ENCODE measurements at regions not wholly inside any gene's neighbourhood (a gene's known extent, or its start where the extent isn't known, plus 50 kb on each side); places are given as distances from the start of the nearest gene placed in this dataset.
"Not testable (repeated sequence)": the region's sequence is repeated elsewhere in the genome, so short reads cannot be mapped to it uniquely, and the experiment has no call there.

DNA sequence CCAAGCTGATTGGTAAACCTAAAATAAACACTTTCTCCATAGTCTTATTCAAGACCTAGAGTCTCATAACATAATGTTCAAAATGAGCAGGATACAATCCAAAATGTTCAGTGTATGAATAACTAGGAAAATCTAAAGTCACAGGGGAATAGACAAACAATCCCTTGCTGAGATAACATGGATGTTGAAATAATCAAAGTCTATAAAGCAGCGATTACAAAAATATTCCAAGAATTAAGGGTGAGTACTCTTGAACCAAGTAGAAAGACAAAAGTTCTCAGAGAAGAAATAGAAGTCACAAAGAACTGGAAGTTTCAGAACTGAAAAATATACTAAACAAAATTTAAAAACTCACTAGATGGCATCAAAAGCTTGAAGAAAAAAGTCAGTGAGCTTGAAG is 561.0 kb downstream of the INSC start:
- Histone ChIP-seq H3K9me3 (ENCODE audit: control insufficient read depth, insufficient read depth, low read length) (peaks cover 4% of the 10 kb centered on the region; the same call in 1 of the 2 replicates), H3K9ac (ENCODE audit: low read depth, low read length) (no peak overlapping the region), H3K4me1 (ENCODE audit: insufficient read depth, low read length) (no peaks in the 10 kb centered on the region), H3K36me3 (ENCODE audit: insufficient read depth, low read length) (no peaks in the 10 kb centered on the region)

DNA sequence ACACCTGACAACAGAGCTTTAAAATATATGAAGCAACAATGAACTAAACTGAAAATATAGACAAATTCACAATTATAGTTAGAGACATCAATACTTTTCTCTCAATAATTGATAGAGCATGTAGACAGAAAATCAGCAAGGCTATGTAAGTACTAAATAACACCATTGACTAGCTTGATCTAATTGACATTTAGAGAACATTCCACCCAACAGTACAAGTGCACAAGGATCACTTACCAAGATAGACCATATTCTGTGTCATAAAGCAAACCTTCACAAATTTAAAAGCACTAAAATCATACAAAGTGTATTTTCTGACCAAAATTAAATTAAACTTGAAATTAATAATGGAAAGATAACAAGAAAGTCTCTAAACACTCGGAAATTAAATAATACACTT is 562.5 kb downstream of the INSC start:
- H3K9me3 ChIP-seq (ENCODE audit: control insufficient read depth, insufficient read depth, low read length): peaks cover 4% of the 10 kb centered on the region; the same call in 1 of the 2 replicates
- H3K4me1 ChIP-seq (ENCODE audit: insufficient read depth, low read length): no peaks in the 10 kb centered on the region
- no peaks in the 10 kb centered on the region for H3K36me3 ChIP-seq (ENCODE audit: insufficient read depth, low read length)
- no peak overlapping the region for H3K9ac ChIP-seq (ENCODE audit: low read depth, low read length)

DNA sequence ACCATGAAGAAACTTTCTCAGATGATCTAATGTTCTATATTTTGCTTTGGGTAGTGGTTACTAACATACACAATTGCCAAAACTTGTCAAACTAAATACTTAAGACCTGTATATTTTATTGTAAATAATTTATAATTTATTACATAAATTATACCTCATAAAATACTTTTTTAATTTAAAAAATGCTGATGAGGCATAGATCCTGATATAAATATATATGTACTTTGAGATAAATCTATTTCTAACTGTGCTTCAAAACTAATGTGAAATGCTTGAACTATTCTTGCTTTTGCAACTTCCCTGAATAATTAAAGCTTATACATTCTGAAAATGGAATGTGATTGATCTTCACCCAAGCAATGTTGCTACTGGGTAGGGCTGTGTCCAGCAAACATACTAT is 568.8 kb downstream of the INSC start:
- peaks cover 3% of the 10 kb centered on the region; the same call in 1 of the 2 replicates for H3K9me3 ChIP-seq (ENCODE audit: control insufficient read depth, insufficient read depth, low read length)
- no peak overlapping the region for H3K9ac ChIP-seq (ENCODE audit: low read depth, low read length)
- no peaks in the 10 kb centered on the region for H3K4me1 ChIP-seq (ENCODE audit: insufficient read depth, low read length)
- H3K36me3 ChIP-seq (ENCODE audit: insufficient read depth, low read length): no peaks in the 10 kb centered on the region

DNA sequence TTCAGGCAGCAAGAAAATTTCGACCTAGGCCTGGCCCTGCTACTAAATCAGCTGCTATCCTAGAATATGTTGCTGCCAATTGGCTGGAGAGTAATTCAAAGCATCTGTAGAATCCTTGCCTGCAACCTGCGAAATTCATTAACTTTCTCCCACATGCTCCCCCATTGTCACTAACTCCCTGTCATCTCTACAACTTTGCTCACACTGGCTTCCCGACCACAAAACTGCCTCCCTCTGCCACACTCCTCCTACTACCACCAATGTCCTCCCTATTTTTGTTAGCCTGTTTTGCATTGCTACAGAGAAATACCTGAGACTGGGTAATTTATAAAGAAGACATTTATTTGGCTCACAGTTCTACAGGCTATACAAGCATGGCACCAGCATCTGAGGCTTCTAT is 570.6 kb downstream of the INSC start:
- H3K36me3 ChIP-seq (ENCODE audit: insufficient read depth, low read length): no peaks in the 10 kb centered on the region
- no peaks in the 10 kb centered on the region for H3K9me3 ChIP-seq (ENCODE audit: control insufficient read depth, insufficient read depth, low read length)
- H3K9ac ChIP-seq (ENCODE audit: low read depth, low read length): no peak overlapping the region
- H3K4me1 ChIP-seq (ENCODE audit: insufficient read depth, low read length): no peaks in the 10 kb centered on the region

DNA sequence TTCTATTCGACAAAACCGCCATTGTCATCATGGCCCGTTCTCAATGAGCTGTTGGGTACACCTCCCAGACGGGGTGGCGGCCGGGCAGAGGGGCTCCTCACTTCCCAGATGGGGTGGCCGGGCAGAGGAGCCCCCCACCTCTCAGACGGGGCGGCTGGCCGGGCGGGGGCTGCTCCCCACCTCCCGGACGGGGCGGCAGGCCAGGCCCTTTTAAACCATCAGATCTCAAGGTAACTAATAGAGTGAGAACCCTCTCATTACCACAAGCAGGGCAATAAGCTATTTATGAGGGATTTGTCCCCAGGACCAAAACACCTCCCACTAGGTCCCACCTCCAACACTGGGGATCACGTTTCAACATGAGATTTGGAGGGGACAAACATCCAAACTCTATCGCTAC is 571.5 kb downstream of the INSC start:
- not testable (repeated sequence) for H3K36me3 ChIP-seq (ENCODE audit: insufficient read depth, low read length); H3K4me1 ChIP-seq (ENCODE audit: insufficient read depth, low read length); H3K9me3 ChIP-seq (ENCODE audit: control insufficient read depth, insufficient read depth, low read length); H3K9ac ChIP-seq (ENCODE audit: low read depth, low read length)

DNA sequence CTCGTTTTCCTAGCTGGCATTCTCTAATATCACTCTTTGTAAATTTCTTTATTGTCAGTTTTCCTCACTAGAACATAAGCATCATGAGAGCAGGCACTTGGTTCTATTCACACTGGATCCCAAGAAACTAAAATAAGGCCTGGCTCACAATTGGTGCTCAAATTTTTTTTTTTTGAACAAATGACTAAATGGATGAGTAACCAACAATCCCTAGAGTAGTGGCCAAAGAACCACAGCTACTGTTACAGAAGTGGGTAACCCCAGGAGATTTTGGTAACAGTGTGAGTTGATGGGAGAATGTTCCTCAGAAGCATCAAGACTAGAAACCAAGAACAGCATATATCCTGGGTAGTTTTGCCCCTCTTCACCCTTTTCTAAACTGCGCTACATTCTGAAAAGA is 572.6 kb downstream of the INSC start:
- Histone ChIP-seq H3K9ac (ENCODE audit: low read depth, low read length) (no peak overlapping the region), H3K4me1 (ENCODE audit: insufficient read depth, low read length) (no peaks in the 10 kb centered on the region), H3K9me3 (ENCODE audit: control insufficient read depth, insufficient read depth, low read length) (no peaks in the 10 kb centered on the region)

DNA sequence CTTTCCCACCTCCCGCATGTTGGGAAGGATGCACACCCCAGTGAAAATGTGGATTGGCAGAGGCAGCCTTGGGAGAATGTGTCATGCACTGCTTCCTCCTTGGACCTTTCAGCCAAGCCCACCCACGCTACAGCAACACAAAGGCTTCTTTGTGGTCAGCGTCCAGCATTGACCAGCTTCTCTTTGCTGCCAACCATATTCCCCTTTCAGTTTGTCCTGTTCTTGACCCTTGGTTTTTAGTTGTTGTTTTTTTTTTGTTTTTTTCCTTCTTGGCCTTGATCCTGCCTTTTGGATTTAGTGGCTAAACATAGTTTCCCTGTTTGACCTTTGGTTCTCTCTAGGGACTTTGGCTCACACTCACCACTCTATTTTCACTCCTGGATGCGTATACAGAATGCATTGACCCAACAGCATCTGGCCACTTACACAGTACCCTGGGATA is 573.6 kb downstream of the INSC start:
- H3K9me3 ChIP-seq (ENCODE audit: control insufficient read depth, insufficient read depth, low read length): no peaks in the 10 kb centered on the region
- no peaks in the 10 kb centered on the region for H3K36me3 ChIP-seq (ENCODE audit: insufficient read depth, low read length)
- no peaks in the 10 kb centered on the region for H3K4me1 ChIP-seq (ENCODE audit: insufficient read depth, low read length)
- H3K9ac ChIP-seq (ENCODE audit: low read depth, low read length): no peak overlapping the region

More for the DNA sequence above, 572.6 kb downstream of the INSC start:
- H3K36me3 ChIP-seq (ENCODE audit: insufficient read depth, low read length): no peaks in the 10 kb centered on the region

DNA sequence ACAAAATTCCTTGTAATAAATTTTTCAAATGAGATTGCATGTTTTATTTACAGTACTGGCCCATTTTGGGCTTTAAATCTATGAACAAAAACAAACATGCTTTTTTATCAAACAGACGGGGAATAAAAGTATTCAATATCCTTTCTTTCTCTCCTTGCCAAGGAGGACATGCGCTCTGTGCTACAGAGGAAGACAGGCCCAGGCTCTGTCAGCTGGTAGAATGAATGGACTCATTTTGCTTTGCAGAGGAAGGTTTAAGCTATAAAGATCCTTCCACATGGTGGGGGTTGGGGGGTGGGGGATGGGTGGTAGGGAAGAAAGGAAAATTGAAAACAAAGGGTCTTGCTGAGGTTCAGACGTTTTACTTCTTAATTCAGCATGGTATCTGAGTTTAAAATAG is 575.6 kb downstream of the INSC start:
- Histone ChIP-seq H3K36me3 (ENCODE audit: insufficient read depth, low read length) (no peaks in the 10 kb centered on the region), H3K4me1 (ENCODE audit: insufficient read depth, low read length) (no peaks in the 10 kb centered on the region), H3K9me3 (ENCODE audit: control insufficient read depth, insufficient read depth, low read length) (no peaks in the 10 kb centered on the region), H3K9ac (ENCODE audit: low read depth, low read length) (no peak overlapping the region)

DNA sequence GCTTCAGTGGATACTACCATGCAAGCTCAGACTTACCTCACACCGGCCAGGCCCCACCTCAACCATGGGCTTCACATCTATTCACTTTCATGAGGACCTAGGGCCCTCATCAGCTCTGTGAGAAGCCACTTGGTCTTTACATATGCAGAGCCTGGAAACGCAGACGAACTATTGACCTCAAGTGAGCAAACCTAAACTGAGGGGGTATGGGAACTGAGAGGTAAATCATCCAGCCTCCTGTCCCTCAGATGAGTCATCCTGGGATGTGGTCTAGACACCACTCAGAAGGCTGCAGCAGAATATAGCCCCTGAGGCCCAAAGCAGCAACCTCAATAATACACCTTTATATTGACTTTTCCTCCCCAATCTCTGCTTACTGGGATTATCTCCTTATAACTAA is 578.0 kb downstream of the INSC start:
- H3K4me1 ChIP-seq (ENCODE audit: insufficient read depth, low read length): no peaks in the 10 kb centered on the region
- no peaks in the 10 kb centered on the region for H3K9me3 ChIP-seq (ENCODE audit: control insufficient read depth, insufficient read depth, low read length)
- H3K9ac ChIP-seq (ENCODE audit: low read depth, low read length): no peak overlapping the region
- H3K36me3 ChIP-seq (ENCODE audit: insufficient read depth, low read length): no peaks in the 10 kb centered on the region

DNA sequence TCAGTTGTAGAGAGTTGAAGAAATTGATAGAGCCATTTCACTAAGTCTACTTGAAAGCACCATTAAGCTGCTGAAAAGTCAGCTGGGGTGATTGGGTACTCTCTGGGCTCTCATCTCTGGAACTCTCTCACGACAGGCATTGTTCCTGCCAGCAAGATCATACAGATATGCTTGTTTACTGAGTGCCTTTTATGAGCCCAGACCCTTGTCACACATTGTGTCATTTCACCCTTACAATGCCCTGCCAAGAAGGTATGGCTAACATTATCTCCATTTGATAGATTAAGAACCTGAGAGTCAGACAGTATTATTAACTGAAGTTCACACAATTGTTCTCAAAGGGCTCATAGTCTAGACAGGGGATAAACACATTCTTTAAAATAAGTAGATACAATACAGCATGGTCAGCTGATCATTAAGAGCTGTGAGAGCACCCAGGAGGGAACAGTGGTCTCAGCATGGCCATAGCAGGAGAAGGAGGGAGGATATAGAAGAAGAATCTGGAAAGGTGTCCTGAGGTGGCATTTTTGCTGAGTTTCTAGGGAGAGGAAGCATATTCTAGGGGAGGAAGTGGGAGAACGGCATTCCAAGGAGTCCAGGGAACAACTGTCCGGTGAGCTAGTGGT is 580.5 kb downstream of the INSC start:
- H3K36me3 ChIP-seq (ENCODE audit: insufficient read depth, low read length): no peaks in the 10 kb centered on the region
- no peaks in the 10 kb centered on the region for H3K9me3 ChIP-seq (ENCODE audit: control insufficient read depth, insufficient read depth, low read length)
- H3K9ac ChIP-seq (ENCODE audit: low read depth, low read length): no peak overlapping the region
- no peaks in the 10 kb centered on the region for H3K4me1 ChIP-seq (ENCODE audit: insufficient read depth, low read length)

DNA sequence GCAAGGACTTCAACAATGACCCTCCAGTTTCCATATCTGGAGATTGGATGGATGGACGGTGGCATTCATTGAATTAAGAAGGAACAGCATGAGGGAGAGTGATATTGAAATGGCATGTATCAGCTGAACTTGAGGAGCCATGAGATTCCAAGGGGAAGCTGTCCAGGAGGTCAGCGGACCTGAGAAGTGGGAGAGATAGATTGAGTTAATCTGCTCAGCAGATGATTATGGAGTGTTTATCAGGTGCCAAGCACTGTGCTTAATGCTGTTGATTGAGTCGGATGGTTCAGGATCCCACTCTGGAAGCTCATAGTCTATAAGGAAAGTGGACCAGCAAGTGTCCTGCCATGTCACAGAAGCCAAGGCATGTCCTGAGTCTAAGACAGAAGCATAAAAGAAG is 581.3 kb downstream of the INSC start:
- no peaks in the 10 kb centered on the region for H3K9me3 ChIP-seq (ENCODE audit: control insufficient read depth, insufficient read depth, low read length)
- no peaks in the 10 kb centered on the region for H3K36me3 ChIP-seq (ENCODE audit: insufficient read depth, low read length)
- H3K9ac ChIP-seq (ENCODE audit: low read depth, low read length): no peak overlapping the region
- H3K4me1 ChIP-seq (ENCODE audit: insufficient read depth, low read length): no peaks in the 10 kb centered on the region

DNA sequence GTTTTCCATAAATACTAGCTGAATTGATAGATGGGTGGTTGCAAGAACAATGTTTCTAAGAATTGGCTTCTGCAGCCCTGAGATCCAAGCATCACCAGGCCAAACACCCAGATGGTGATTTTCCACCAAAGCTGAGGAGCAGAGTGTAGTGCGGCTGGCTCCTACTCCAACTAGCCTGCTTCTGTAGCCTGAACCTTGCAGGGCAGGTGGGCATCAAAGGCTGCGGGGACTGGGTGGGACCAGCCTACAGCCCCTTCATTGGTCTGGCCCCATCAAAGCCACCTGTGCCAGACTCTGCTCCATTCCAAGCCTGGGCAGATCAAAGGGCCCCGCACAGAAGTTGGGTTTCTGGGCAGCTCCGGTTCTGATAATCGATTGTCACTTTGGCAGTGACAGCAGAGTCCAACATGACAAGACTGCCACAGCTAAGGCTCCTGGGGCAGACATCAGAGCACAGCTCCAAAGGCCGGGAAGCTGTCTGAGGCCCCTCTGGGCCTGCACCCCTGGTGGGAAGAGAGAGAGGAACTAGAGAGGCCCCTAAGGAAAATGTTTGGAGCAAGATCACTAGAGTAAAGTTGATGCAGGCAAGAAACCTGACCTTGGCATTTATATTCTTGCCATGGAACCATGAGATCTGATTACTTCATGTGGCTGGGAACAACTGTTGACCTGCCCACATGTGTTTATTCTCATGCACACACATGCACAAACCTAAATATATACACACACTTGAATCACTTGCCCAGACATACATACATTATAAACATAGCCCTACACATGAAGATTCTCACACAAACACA is 582.9 kb downstream of the INSC start:
- Histone ChIP-seq H3K9me3 (ENCODE audit: control insufficient read depth, insufficient read depth, low read length) (no peaks in the 10 kb centered on the region), H3K9ac (ENCODE audit: low read depth, low read length) (no peak overlapping the region), H3K36me3 (ENCODE audit: insufficient read depth, low read length) (no peaks in the 10 kb centered on the region), H3K4me1 (ENCODE audit: insufficient read depth, low read length) (no peaks in the 10 kb centered on the region)

DNA sequence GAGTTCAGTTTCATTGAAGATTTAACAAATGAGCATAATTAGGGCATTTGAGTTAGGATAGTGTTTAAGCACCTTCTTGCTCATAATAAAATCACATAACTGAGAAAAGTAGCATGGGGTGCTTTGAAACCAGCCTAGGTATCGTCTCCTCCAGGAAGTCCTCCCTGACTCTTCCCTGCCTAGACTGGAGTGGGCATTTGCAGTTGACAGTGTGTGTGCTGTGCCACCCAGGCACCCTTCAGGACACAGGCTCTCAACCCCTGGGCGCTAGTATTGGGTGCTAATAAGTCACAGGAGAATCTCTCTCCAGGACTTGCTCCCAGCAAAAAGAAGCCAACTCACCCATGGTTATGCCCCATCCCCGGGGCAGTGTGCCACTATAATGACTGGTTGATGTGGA is 584.1 kb downstream of the INSC start:
- Histone ChIP-seq H3K4me1 (ENCODE audit: insufficient read depth, low read length) (no peaks in the 10 kb centered on the region), H3K9me3 (ENCODE audit: control insufficient read depth, insufficient read depth, low read length) (no peaks in the 10 kb centered on the region), H3K9ac (ENCODE audit: low read depth, low read length) (no peak overlapping the region), H3K36me3 (ENCODE audit: insufficient read depth, low read length) (no peaks in the 10 kb centered on the region)

DNA sequence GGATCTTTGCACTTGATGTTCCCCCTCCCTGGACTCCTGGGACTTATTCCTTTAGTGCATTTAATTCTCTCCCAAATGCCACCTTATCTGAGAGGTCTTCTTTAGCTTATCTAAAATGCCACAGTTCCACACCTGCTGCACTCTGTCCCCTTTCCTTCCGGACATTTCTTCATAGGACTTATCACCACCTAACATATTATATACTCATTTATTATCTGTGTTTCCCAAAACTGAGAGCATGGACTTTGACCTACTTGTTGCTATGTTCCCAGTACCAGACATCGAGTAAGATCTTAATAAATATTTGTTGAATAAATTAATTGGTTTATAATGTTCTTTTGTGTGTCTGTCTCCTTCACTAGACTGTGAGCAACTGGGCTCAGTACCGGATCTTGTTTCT is 585.3 kb downstream of the INSC start:
- H3K36me3 ChIP-seq (ENCODE audit: insufficient read depth, low read length): no peaks in the 10 kb centered on the region
- H3K9me3 ChIP-seq (ENCODE audit: control insufficient read depth, insufficient read depth, low read length): no peaks in the 10 kb centered on the region
- H3K9ac ChIP-seq (ENCODE audit: low read depth, low read length): no peak overlapping the region
- no peaks in the 10 kb centered on the region for H3K4me1 ChIP-seq (ENCODE audit: insufficient read depth, low read length)

DNA sequence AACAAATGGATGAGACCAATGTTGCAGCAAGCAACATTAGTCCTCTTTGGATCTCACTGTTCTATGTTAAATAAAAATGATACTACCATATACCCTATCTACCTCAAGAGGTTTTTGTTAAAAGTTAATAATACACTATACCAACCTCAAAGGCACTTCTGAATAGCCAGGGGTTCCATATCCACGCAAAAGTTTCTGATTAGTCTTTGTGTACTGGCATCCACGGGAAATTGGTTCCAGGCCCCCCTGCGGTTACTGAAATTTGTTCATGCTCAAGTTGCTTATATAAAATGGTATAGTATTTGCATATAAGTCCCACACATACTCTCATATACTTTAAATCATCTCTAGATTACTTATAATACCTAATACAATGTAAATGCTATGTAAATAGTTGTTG is 585.7 kb downstream of the INSC start:
- Histone ChIP-seq H3K36me3 (ENCODE audit: insufficient read depth, low read length) (no peaks in the 10 kb centered on the region), H3K4me1 (ENCODE audit: insufficient read depth, low read length) (no peaks in the 10 kb centered on the region), H3K9me3 (ENCODE audit: control insufficient read depth, insufficient read depth, low read length) (no peaks in the 10 kb centered on the region), H3K9ac (ENCODE audit: low read depth, low read length) (no peak overlapping the region)
